Transverse colon (tissue), 4 donors: ENCODE measurements at regions not wholly inside any gene's neighbourhood (a gene's known extent, or its start where the extent isn't known, plus 50 kb on each side); places are given as distances from the start of the nearest gene placed in this dataset.

ENCODE experiments used
- POLR2AphosphoS5 ChIP-seq, 3 donors: sonication (generic); formaldehyde crosslinking; IDR thresholded peaks; one replicate each; pipeline ENCODE4 v1.6.1; 2016; ENCODE audit warnings: antibody characterized with exemption in 3 of 3
- TF ChIP-seq, protein P1 (sequence below), 5 experiments: fragments of 200-600 bp in 3 of 5; fragments of 450-650 bp in 2 of 5; sonication (generic) in 3 of 5; IDR thresholded peaks; 1 replicate in 2 of 5; 2 replicates in 3 of 5; pipeline ENCODE4 v1.5.1; 2016 to 2017; ENCODE audit warnings: antibody characterized with exemption in 5 of 5, inconsistent platforms in 3 of 5, mild to moderate bottlenecking in 2 of 5, moderate library complexity in 1 of 5

DNA sequence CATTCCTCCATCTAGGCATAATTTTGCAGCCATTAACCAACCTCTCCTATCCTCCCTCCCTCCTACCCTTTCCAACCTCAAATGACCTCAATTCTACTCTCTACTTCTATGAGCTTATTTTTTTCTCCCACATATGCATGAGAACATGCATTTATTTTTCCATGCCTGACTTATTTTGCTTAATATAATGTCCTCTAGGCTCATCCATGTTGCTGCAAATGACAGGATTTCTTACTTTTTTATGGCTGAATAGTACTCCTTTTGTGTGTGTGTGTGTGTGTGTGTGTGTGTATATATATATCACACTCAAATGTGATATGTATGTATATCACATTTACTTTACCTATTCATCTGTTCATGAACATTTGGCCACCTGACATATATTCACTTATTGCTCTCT, 339.4 kb downstream of the SIPA1L2 start:
- no peak for TF ChIP-seq POLR2AphosphoS5 (IDR thresholded peaks at IDR 0.05)
- TF ChIP-seq, protein P1, sequence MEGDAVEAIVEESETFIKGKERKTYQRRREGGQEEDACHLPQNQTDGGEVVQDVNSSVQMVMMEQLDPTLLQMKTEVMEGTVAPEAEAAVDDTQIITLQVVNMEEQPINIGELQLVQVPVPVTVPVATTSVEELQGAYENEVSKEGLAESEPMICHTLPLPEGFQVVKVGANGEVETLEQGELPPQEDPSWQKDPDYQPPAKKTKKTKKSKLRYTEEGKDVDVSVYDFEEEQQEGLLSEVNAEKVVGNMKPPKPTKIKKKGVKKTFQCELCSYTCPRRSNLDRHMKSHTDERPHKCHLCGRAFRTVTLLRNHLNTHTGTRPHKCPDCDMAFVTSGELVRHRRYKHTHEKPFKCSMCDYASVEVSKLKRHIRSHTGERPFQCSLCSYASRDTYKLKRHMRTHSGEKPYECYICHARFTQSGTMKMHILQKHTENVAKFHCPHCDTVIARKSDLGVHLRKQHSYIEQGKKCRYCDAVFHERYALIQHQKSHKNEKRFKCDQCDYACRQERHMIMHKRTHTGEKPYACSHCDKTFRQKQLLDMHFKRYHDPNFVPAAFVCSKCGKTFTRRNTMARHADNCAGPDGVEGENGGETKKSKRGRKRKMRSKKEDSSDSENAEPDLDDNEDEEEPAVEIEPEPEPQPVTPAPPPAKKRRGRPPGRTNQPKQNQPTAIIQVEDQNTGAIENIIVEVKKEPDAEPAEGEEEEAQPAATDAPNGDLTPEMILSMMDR (IDR thresholded peaks at IDR 0.05), result no peak
